GM23338 (cell line): ENCODE measurements at regions not wholly inside any gene's neighbourhood (a gene's known extent, or its start where the extent isn't known, plus 50 kb on each side); places are given as distances from the start of the nearest gene placed in this dataset.

ENCODE experiments used
- ATAC-seq: fragments of 200-7000 bp; cut with Tn5 transposase; 3 replicates; pipeline ENCODE4 v1.9.1; 2020
- DNase-seq: peaks from one replicate; pipeline ENCODE4 v3.0.0-alpha.2; 2015; ENCODE audit warnings: low spot score
- H2AFZ ChIP-seq: fragments of 200-600 bp; sonication (generic); 2 replicates; pipeline ENCODE4 v1.8.0; 2016; ENCODE audit warnings: antibody characterized with exemption, mild to moderate bottlenecking, moderate library complexity
- H3F3A ChIP-seq: fragments of 200-600 bp; sonication (generic); replicated peaks from 2 replicates; pipeline ENCODE4 v1.8.0; 2017; ENCODE audit warnings: antibody characterized with exemption, mixed run types, low read depth
- H3K27ac ChIP-seq: fragments of 200-600 bp; sonication (generic); 2 replicates; pipeline ENCODE4 v1.6.1; 2016; ENCODE audit warnings: low read depth
- H3K27me3 ChIP-seq: fragments of 200-600 bp; sonication (generic); 2 replicates; pipeline ENCODE4 v1.8.0; 2016; ENCODE audit warnings: mild to moderate bottlenecking, mixed run types, moderate library complexity; ENCODE audit not compliant: insufficient read depth
- H3K36me3 ChIP-seq: fragments of 200-600 bp; sonication (generic); 2 replicates; pipeline ENCODE4 v1.8.0; 2016; ENCODE audit warnings: mild to moderate bottlenecking; ENCODE audit not compliant: insufficient read depth
- H3K4me1 ChIP-seq: fragments of 200-600 bp; sonication (generic); 2 replicates; pipeline ENCODE4 v1.8.0; 2016; ENCODE audit warnings: mild to moderate bottlenecking, moderate library complexity; ENCODE audit not compliant: insufficient read depth
- H3K4me2 ChIP-seq: fragments of 200-600 bp; sonication (generic); 2 replicates; pipeline ENCODE4 v1.7.1; 2017; ENCODE audit warnings: mixed run types
- H3K4me3 ChIP-seq: fragments of 200-600 bp; sonication (generic); 2 replicates; pipeline ENCODE4 v1.6.1; 2016; ENCODE audit warnings: mixed run types
- H3K79me2 ChIP-seq: fragments of 200-600 bp; sonication (generic); replicated peaks from 2 replicates; pipeline ENCODE4 v1.8.0; 2017; ENCODE audit warnings: mild to moderate bottlenecking; ENCODE audit not compliant: insufficient read depth
- H3K9me2 ChIP-seq: fragments of 200-600 bp; sonication (generic); 2 replicates; pipeline ENCODE4 v1.8.0; 2017; ENCODE audit not compliant: insufficient read depth
- H4K20me1 ChIP-seq: fragments of 200-600 bp; sonication (generic); replicated peaks from 2 replicates; pipeline ENCODE4 v1.8.0; 2017; ENCODE audit warnings: mild to moderate bottlenecking; ENCODE audit not compliant: insufficient read depth
- H3K27ac Mint-ChIP-seq: 2 replicates; pipeline ENCODE4 v1.8.0; 2020; ENCODE audit warnings: inconsistent platforms, mild to moderate bottlenecking, moderate library complexity, mixed read lengths
- H3K27me3 Mint-ChIP-seq: 3 replicates; pipeline ENCODE4 v1.8.0; 2022; ENCODE audit warnings: low read depth, mild to moderate bottlenecking, moderate library complexity, mixed read lengths, inconsistent platforms; ENCODE audit not compliant: insufficient read depth, poor library complexity
- H3K36me3 Mint-ChIP-seq: 3 replicates; pipeline ENCODE4 v1.8.0; 2021; ENCODE audit warnings: low read depth, mild to moderate bottlenecking, inconsistent platforms, moderate library complexity, mixed read lengths
- H3K4me1 Mint-ChIP-seq: 3 replicates; pipeline ENCODE4 v1.8.0; 2020; ENCODE audit warnings: mild to moderate bottlenecking, inconsistent platforms, mixed read lengths
- H3K4me3 Mint-ChIP-seq: 3 replicates; pipeline ENCODE4 v1.8.0; 2021; ENCODE audit warnings: moderate library complexity, mild to moderate bottlenecking, inconsistent platforms, mixed read lengths
- H3K9me3 Mint-ChIP-seq: 3 replicates; pipeline ENCODE4 v1.8.0; 2020; ENCODE audit warnings: moderate library complexity, mild to moderate bottlenecking, inconsistent platforms, mixed read lengths
- ETS1 ChIP-seq: IDR thresholded peaks from 2 replicates; pipeline ENCODE4 v1.6.1; 2016; ENCODE audit warnings: antibody characterized with exemption
- JUNB ChIP-seq: IDR thresholded peaks from one replicate; pipeline ENCODE4 v1.6.1; 2016; ENCODE audit warnings: antibody characterized with exemption; ENCODE audit not compliant: unreplicated experiment
- POLR2AphosphoS5 ChIP-seq: IDR thresholded peaks from 2 replicates; pipeline ENCODE4 v1.6.1; 2016; ENCODE audit warnings: antibody characterized with exemption, low read depth
- ZNF114 ChIP-seq: fragments of 250-450 bp; sonication (Bioruptor Pico); IDR thresholded peaks from 2 replicates; pipeline ENCODE4 v1.5.0; 2020; ENCODE audit warnings: mild to moderate bottlenecking, moderate library complexity
- TF ChIP-seq, protein P1 (sequence below): fragments of 250-450 bp; sonication (Bioruptor Pico); IDR thresholded peaks from 2 replicates; pipeline ENCODE4 v1.5.0; 2020; ENCODE audit warnings: mild to moderate bottlenecking, moderate library complexity

GRCh38 chr12:131607658-131608447 lies 103.0 kb upstream of the SFSWAP start:
- Histone ChIP-seq H2AFZ (no peak overlapping the region), H3K9me2 (no peaks in the 10 kb centered on the region), H4K20me1 (no peaks in the 10 kb centered on the region), H3K4me3 (no peak overlapping the region), H3K27me3 (no peaks in the 10 kb centered on the region), H3F3A (no peaks in the 10 kb centered on the region), H3K27ac (no peak overlapping the region), H3K4me1 (no peaks in the 10 kb centered on the region), H3K4me2 (no peak overlapping the region), H3K36me3 (no peaks in the 10 kb centered on the region), H3K79me2 (no peaks in the 10 kb centered on the region)
- DNase-seq: no peak
- Mint-ChIP-seq H3K4me3 (no peak overlapping the region), H3K4me1 (peaks cover 10% of the 10 kb centered on the region), H3K9me3 (no peaks in the 10 kb centered on the region), H3K27me3 (peaks cover 11% of the 10 kb centered on the region), H3K27ac (no peak overlapping the region), H3K36me3 (no peaks in the 10 kb centered on the region)
- TF ChIP-seq ZNF114 (CRISPR knock-in tag) (no peak), ETS1 (no peak), JUNB (no peak), POLR2AphosphoS5 (no peak)
- TF ChIP-seq, protein P1, sequence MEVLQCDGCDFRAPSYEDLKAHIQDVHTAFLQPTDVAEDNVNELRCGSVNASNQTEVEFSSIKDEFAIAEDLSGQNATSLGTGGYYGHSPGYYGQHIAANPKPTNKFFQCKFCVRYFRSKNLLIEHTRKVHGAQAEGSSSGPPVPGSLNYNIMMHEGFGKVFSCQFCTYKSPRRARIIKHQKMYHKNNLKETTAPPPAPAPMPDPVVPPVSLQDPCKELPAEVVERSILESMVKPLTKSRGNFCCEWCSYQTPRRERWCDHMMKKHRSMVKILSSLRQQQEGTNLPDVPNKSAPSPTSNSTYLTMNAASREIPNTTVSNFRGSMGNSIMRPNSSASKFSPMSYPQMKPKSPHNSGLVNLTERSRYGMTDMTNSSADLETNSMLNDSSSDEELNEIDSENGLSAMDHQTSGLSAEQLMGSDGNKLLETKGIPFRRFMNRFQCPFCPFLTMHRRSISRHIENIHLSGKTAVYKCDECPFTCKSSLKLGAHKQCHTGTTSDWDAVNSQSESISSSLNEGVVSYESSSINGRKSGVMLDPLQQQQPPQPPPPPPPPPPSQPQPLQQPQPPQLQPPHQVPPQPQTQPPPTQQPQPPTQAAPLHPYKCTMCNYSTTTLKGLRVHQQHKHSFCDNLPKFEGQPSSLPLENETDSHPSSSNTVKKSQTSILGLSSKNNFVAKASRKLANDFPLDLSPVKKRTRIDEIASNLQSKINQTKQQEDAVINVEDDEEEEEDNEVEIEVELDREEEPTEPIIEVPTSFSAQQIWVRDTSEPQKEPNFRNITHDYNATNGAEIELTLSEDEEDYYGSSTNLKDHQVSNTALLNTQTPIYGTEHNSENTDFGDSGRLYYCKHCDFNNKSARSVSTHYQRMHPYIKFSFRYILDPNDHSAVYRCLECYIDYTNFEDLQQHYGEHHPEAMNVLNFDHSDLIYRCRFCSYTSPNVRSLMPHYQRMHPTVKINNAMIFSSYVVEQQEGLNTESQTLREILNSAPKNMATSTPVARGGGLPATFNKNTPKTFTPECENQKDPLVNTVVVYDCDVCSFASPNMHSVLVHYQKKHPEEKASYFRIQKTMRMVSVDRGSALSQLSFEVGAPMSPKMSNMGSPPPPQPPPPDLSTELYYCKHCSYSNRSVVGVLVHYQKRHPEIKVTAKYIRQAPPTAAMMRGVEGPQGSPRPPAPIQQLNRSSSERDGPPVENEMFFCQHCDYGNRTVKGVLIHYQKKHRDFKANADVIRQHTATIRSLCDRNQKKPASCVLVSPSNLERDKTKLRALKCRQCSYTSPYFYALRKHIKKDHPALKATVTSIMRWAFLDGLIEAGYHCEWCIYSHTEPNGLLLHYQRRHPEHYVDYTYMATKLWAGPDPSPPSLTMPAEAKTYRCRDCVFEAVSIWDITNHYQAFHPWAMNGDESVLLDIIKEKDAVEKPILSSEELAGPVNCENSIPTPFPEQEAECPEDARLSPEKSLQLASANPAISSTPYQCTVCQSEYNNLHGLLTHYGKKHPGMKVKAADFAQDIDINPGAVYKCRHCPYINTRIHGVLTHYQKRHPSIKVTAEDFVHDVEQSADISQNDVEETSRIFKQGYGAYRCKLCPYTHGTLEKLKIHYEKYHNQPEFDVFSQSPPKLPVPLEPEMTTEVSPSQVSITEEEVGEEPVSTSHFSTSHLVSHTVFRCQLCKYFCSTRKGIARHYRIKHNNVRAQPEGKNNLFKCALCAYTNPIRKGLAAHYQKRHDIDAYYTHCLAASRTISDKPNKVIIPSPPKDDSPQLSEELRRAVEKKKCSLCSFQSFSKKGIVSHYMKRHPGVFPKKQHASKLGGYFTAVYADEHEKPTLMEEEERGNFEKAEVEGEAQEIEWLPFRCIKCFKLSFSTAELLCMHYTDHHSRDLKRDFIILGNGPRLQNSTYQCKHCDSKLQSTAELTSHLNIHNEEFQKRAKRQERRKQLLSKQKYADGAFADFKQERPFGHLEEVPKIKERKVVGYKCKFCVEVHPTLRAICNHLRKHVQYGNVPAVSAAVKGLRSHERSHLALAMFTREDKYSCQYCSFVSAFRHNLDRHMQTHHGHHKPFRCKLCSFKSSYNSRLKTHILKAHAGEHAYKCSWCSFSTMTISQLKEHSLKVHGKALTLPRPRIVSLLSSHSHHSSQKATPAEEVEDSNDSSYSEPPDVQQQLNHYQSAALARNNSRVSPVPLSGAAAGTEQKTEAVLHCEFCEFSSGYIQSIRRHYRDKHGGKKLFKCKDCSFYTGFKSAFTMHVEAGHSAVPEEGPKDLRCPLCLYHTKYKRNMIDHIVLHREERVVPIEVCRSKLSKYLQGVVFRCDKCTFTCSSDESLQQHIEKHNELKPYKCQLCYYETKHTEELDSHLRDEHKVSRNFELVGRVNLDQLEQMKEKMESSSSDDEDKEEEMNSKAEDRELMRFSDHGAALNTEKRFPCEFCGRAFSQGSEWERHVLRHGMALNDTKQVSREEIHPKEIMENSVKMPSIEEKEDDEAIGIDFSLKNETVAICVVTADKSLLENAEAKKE (CRISPR knock-in tag): no peak
- no peak for ATAC-seq
